WERI-Rb-1 (cell line): ENCODE measurements at regions not wholly inside any gene's neighbourhood (a gene's known extent, or its start where the extent isn't known, plus 50 kb on each side); places are given as distances from the start of the nearest gene placed in this dataset.

ENCODE experiments used
- DNase-seq: peaks from one replicate; pipeline ENCODE4 v3.0.0-alpha.2; 2020
- H3K27ac ChIP-seq: fragments of 250-450 bp; sonication (Bioruptor Pico); 2 replicates; pipeline ENCODE4 v1.5.1; 2020; ENCODE audit warnings: mild to moderate bottlenecking, moderate library complexity
- H3K27me3 ChIP-seq: fragments of 250-450 bp; sonication (Bioruptor Pico); 2 replicates; pipeline ENCODE4 v1.5.1; 2021; ENCODE audit warnings: mild to moderate bottlenecking, low read depth, moderate library complexity; ENCODE audit not compliant: insufficient read depth, severe bottlenecking
- H3K36me3 ChIP-seq: fragments of 250-450 bp; sonication (Bioruptor Pico); 2 replicates; pipeline ENCODE4 v1.5.1; 2020; ENCODE audit warnings: mild to moderate bottlenecking, moderate library complexity
- H3K4me3 ChIP-seq: 2 replicates; pipeline ENCODE4 v1.5.1; 2011; ENCODE audit warnings: low read depth, mild to moderate bottlenecking, control low read depth, low read length
- H3K9me3 ChIP-seq: fragments of 250-450 bp; sonication (Bioruptor Pico); 2 replicates; pipeline ENCODE4 v1.5.1; 2021; ENCODE audit warnings: mild to moderate bottlenecking, moderate library complexity; ENCODE audit not compliant: severe bottlenecking
- TF ChIP-seq, protein P1 (sequence below): IDR thresholded peaks from 2 replicates; pipeline ENCODE4 v1.5.1; 2011; ENCODE audit warnings: low read depth, mild to moderate bottlenecking, control low read depth, inconsistent platforms, low read length

DNA sequence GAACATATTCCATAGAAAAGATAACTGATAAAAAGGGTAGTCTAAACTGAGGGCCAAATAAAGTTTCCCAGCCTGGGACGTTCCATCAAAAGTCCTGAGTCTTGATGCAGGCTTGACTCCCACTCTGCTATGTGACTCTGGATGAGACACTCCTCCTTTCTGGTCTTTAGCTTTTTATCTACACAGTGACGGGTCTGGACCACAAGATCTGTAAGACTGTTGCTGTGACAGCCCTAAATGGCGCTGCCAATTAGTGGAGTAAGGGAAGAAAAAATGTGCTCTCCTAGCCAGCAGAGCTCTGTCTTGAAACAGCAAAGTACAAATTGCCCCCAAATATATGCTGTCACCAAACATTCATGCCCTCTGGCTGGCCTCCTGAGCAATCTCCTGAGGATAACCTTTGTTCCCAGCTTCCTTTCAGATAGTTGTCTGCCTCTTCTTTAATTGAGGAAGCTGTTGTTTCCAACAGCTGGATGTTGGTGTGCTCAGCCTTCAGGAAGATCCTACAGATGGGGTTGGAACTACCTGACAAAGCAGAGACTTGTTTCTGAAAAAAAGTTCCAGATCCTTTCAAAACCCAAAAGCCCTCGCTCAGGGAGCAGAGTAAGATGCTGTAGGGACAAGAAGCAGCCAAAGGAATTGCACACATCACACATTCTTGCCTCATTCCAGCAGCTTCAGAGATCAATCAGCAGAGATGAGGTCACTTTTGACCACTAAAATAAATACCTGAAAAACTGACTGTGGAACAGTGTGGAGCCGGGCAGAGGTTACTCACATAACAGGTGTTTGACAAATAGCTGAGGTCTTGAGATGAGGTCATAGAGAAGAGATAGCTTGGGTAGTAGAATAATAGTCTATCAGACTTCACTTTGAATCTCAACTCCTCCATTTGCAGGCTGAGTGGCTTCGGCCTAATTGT lies 383.4 kb upstream of the FGF13 start:
- Histone ChIP-seq H3K36me3 (no peaks in the 10 kb centered on the region), H3K4me3 (no peak overlapping the region), H3K27me3 (peaks cover 7% of the 10 kb centered on the region), H3K9me3 (no peaks in the 10 kb centered on the region), H3K27ac (no peak overlapping the region)
- DNase-seq, result no peak
- TF ChIP-seq, protein P1, sequence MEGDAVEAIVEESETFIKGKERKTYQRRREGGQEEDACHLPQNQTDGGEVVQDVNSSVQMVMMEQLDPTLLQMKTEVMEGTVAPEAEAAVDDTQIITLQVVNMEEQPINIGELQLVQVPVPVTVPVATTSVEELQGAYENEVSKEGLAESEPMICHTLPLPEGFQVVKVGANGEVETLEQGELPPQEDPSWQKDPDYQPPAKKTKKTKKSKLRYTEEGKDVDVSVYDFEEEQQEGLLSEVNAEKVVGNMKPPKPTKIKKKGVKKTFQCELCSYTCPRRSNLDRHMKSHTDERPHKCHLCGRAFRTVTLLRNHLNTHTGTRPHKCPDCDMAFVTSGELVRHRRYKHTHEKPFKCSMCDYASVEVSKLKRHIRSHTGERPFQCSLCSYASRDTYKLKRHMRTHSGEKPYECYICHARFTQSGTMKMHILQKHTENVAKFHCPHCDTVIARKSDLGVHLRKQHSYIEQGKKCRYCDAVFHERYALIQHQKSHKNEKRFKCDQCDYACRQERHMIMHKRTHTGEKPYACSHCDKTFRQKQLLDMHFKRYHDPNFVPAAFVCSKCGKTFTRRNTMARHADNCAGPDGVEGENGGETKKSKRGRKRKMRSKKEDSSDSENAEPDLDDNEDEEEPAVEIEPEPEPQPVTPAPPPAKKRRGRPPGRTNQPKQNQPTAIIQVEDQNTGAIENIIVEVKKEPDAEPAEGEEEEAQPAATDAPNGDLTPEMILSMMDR, result no peak

DNA sequence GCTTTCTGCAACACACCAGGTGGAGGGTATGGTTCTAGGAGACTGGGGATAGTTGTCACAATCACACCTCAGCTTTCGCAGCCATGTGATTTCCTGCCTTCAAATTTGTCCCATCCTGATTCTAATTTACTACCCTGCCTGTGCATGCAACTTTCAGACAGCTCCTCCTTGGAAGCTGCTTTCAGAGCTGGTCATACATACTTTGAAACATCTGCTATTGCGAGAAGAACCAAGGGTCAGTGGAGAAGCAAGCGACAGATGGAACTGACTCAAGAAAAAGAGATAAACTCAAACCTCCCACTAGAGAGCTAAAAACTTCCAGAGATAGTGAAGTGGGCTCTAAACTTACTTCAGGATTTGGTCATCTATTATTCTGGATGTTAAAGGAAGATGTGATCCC lies 381.7 kb upstream of the FGF13 start:
- Histone ChIP-seq H3K27ac (no peak overlapping the region), H3K4me3 (no peak overlapping the region), H3K9me3 (no peaks in the 10 kb centered on the region), H3K27me3 (peaks cover 7% of the 10 kb centered on the region), H3K36me3 (no peaks in the 10 kb centered on the region)
- DNase-seq, result no peak
- TF ChIP-seq, protein P1, result no peak

DNA sequence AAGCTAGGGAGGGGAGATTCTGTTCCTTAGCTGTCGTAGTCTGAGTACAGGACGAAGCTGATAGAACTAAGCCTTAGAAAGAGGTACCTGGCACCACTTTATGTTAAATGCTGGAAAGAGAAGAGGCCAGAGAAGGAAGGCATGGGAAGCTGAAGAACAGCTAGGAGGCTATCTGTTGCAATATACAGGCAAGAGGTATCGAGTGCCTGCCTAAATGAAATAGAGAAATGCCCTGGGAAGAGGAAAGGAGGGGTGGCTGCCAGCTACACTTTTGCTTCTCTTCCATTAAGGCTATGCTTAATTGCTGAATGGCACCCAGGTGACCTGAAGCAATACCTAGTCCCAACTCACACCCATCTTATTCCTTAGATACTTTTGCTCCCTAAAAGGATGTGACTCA lies 380.4 kb upstream of the FGF13 start:
- H3K4me3 ChIP-seq, result no peak overlapping the region
- H3K9me3 ChIP-seq, result no peaks in the 10 kb centered on the region
- TF ChIP-seq, protein P1, result no peak
- DNase-seq, result no peak
- no peak overlapping the region for H3K27ac ChIP-seq
- no peaks in the 10 kb centered on the region for H3K36me3 ChIP-seq
- H3K27me3 ChIP-seq, result peaks cover 15% of the 10 kb centered on the region

DNA sequence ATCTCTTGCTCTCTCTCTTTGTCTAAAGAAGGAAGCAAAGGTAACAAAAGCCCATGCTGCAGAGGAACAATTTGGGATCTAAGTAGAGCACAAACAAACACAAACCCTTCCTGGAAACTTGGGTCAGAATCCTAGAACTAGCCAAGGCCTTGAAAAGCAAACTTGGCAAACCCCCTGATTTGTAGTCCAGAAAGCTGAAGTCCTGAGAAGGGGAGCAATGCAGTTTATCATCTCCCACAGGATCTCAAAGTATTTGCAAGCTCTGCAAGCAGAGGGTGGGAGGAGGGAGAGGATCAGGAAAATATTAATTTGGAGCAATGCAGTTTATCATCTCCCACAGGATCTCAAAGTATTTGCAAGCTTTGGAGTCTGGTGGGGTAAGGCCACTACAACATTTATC lies 379.5 kb upstream of the FGF13 start:
- Histone ChIP-seq H3K9me3 (no peaks in the 10 kb centered on the region), H3K27me3 (peaks cover 22% of the 10 kb centered on the region), H3K27ac (no peak overlapping the region), H3K36me3 (no peaks in the 10 kb centered on the region), H3K4me3 (no peak overlapping the region)
- DNase-seq, result no peak
- TF ChIP-seq, protein P1, result no peak

DNA sequence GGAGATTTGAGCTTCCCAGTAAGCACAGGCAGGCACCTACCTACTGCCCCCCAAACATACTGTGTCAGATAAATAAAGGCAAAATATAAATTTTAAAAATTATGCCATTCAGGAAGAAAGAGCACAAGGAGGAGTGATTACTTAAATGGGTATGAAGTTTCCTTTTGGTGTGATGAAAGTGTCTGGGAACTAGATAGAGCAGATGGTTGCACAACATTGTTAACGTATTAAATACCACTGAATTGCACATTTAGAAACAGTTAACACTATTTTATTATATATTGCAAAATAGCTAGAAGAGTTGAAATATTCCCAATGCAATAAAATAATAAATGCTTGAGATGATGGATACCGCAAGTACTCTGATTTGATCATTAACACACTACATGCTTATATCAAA lies 374.7 kb upstream of the FGF13 start:
- TF ChIP-seq, protein P1, result no peak
- H3K27me3 ChIP-seq, result peaks cover 37% of the 10 kb centered on the region
- no peak overlapping the region for H3K27ac ChIP-seq
- DNase-seq, result no peak
- H3K9me3 ChIP-seq, result no peaks in the 10 kb centered on the region
- no peak overlapping the region for H3K4me3 ChIP-seq
- no peaks in the 10 kb centered on the region for H3K36me3 ChIP-seq

DNA sequence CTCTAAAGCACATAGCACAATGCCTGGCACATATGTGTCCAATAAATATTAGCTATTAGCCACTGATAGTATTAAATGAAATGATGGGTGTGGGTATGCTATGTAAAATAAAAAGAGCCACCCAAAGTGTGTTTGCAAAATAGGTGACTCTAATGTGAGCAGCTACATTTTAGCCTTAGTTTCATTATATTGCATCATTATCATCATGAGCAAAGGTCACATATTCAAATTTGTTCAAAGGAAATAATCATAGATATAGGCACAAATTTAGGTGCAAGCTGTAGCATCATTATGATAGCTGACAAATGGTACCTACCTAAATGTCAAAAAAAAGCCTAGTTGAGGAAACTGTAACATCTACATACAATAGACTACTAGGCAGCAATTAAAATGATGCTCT lies 373.9 kb upstream of the FGF13 start:
- Histone ChIP-seq H3K9me3 (no peaks in the 10 kb centered on the region), H3K4me3 (no peak overlapping the region), H3K27me3 (peaks cover 37% of the 10 kb centered on the region), H3K27ac (no peak overlapping the region), H3K36me3 (no peaks in the 10 kb centered on the region)
- no peak for DNase-seq
- TF ChIP-seq, protein P1, result no peak
